ENCODE measurements at regions not wholly inside any gene's neighbourhood (a gene's known extent, or its start where the extent isn't known, plus 50 kb on each side); places are given as distances from the start of the nearest gene placed in this dataset.

DNA sequence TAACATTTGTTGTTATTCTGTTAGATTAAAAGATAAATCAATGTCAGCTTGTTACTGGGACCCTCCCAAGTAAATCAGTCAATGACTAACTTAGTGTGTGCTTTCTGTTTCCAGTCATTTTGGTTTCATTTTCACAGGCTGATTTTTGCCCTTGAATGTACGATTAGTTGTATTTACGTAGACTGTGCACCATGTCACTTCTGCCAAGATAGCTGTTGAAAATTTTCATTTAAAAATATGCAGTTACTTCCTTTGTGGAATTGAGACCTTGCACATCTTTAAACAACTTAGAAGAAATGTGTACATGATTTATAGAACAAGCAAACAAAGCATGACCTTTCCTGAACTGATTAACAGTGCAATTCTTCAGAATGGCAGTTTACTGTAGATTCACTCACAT is 944.8 kb upstream of the CITED2 start:
- no peaks in the 10 kb centered on the region for H3K36me3 Mint-ChIP-seq (ENCODE audit: unreplicated experiment)
- no peak overlapping the region for H3K4me3 Mint-ChIP-seq (ENCODE audit: unreplicated experiment)
- DNase-seq, result no peak
- H3K9me3 Mint-ChIP-seq (ENCODE audit: unreplicated experiment), result peaks cover 1% of the 10 kb centered on the region
- H3K27ac Mint-ChIP-seq (ENCODE audit: unreplicated experiment), result no peak overlapping the region
- TF ChIP-seq, protein P1, sequence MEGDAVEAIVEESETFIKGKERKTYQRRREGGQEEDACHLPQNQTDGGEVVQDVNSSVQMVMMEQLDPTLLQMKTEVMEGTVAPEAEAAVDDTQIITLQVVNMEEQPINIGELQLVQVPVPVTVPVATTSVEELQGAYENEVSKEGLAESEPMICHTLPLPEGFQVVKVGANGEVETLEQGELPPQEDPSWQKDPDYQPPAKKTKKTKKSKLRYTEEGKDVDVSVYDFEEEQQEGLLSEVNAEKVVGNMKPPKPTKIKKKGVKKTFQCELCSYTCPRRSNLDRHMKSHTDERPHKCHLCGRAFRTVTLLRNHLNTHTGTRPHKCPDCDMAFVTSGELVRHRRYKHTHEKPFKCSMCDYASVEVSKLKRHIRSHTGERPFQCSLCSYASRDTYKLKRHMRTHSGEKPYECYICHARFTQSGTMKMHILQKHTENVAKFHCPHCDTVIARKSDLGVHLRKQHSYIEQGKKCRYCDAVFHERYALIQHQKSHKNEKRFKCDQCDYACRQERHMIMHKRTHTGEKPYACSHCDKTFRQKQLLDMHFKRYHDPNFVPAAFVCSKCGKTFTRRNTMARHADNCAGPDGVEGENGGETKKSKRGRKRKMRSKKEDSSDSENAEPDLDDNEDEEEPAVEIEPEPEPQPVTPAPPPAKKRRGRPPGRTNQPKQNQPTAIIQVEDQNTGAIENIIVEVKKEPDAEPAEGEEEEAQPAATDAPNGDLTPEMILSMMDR (IDR thresholded peaks at IDR 0.05; ENCODE audit: partially characterized antibody, unreplicated experiment), result no peak
- H3K4me1 Mint-ChIP-seq (ENCODE audit: low read depth, unreplicated experiment), result no peaks in the 10 kb centered on the region
- H3K27me3 Mint-ChIP-seq (ENCODE audit: unreplicated experiment), result no peaks in the 10 kb centered on the region

DNA sequence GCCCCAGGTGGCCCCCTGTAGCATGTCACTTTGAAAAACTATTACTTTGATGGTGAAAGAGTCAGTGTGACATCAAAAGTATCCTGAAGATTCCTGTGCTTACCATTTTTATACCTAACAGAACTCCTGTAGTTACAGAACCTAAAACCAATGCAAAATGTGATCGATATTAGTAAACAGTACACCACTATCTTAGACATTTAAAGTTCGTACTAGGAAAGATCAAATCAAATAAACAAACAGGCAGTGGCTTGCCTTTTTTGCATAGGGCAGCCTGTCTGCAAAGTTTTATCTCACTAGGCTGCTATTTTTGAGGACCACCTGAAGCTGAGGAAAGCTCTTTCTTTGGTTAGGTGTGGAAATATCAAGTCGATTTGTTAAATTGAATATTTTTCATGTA is 944.0 kb upstream of the CITED2 start:
- H3K4me1 Mint-ChIP-seq (ENCODE audit: low read depth, unreplicated experiment), result no peaks in the 10 kb centered on the region
- TF ChIP-seq, protein P1 (IDR thresholded peaks at IDR 0.05; ENCODE audit: partially characterized antibody, unreplicated experiment), result no peak
- H3K27me3 Mint-ChIP-seq (ENCODE audit: unreplicated experiment), result no peaks in the 10 kb centered on the region
- no peak overlapping the region for H3K27ac Mint-ChIP-seq (ENCODE audit: unreplicated experiment)
- H3K4me3 Mint-ChIP-seq (ENCODE audit: unreplicated experiment), result no peak overlapping the region
- no peak for DNase-seq
- H3K9me3 Mint-ChIP-seq (ENCODE audit: unreplicated experiment), result peaks cover 1% of the 10 kb centered on the region
- H3K36me3 Mint-ChIP-seq (ENCODE audit: unreplicated experiment), result no peaks in the 10 kb centered on the region

DNA sequence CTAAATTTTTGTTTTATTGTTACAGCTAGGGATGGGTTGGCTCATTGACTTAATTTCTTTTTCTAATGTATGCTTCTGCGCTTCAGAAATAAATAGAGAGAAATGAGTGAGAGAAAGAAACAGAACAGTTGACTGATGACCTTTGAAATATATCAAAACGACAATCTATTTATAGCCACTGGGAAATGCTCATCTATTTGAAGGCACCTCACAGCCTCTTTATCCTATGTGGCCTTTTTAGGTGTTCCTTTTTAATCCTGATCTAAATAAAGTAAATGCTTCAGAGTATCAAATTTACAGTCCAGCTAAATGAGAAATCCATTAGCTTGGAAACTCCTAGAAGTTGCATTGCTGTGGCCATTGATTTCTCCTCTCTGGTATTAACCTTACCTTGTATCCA is 943.5 kb upstream of the CITED2 start:
- no peak overlapping the region for H3K4me3 Mint-ChIP-seq (ENCODE audit: unreplicated experiment)
- H3K4me1 Mint-ChIP-seq (ENCODE audit: low read depth, unreplicated experiment), result no peaks in the 10 kb centered on the region
- TF ChIP-seq, protein P1 (IDR thresholded peaks at IDR 0.05; ENCODE audit: partially characterized antibody, unreplicated experiment), result no peak
- no peak overlapping the region for H3K27ac Mint-ChIP-seq (ENCODE audit: unreplicated experiment)
- H3K36me3 Mint-ChIP-seq (ENCODE audit: unreplicated experiment), result no peaks in the 10 kb centered on the region
- DNase-seq, result no peak
- H3K27me3 Mint-ChIP-seq (ENCODE audit: unreplicated experiment), result no peaks in the 10 kb centered on the region
- peaks cover 1% of the 10 kb centered on the region for H3K9me3 Mint-ChIP-seq (ENCODE audit: unreplicated experiment)

DNA sequence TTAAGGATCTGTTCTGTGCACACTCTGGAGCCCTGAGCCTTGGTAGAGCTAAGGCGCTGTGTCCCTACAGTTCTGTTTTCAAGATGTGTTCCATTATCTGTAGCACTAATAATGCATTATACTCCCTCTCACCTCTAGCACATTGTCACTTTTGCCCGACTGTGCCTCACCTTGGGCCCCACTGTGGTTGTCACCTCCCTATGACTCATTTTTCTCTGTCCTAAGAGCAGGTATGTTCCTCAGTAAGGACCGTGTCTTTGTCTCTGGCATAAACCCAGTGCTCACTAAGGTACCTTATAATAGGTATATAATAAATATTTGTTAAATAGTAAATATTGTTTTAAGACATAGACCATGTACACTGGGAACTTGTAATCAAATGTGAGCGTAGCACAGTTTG is 942.5 kb upstream of the CITED2 start:
- DNase-seq, result no peak
- Mint-ChIP-seq H3K27me3 (ENCODE audit: unreplicated experiment) (peaks cover under 1% of the 10 kb centered on the region), H3K27ac (ENCODE audit: unreplicated experiment) (no peak overlapping the region), H3K4me1 (ENCODE audit: low read depth, unreplicated experiment) (no peaks in the 10 kb centered on the region), H3K4me3 (ENCODE audit: unreplicated experiment) (no peak overlapping the region), H3K36me3 (ENCODE audit: unreplicated experiment) (no peaks in the 10 kb centered on the region), H3K9me3 (ENCODE audit: unreplicated experiment) (peaks cover 1% of the 10 kb centered on the region)
- TF ChIP-seq, protein P1 (IDR thresholded peaks at IDR 0.05; ENCODE audit: partially characterized antibody, unreplicated experiment), result no peak

DNA sequence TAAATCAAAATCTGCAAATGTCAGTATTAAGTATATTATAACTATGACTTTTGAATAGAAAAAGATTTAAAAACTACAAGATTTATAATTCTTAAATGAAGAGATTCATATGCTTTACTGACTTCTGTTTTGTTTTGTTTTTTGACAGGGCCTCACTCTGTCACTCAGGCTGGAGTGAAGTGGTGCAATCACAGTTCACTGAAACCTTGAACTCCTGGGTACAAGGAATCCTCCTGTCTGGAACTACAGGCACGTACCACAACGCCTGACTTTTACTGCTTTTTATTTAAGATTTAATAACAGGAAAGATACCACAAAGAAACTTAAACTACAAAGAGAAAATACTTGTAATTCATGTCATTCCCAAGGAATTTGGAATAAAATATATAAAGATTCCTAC is 940.2 kb upstream of the CITED2 start:
- H3K9me3 Mint-ChIP-seq (ENCODE audit: unreplicated experiment), result no peaks in the 10 kb centered on the region
- no peak for DNase-seq
- no peaks in the 10 kb centered on the region for H3K4me1 Mint-ChIP-seq (ENCODE audit: low read depth, unreplicated experiment)
- TF ChIP-seq, protein P1 (IDR thresholded peaks at IDR 0.05; ENCODE audit: partially characterized antibody, unreplicated experiment), result no peak
- no peak overlapping the region for H3K27ac Mint-ChIP-seq (ENCODE audit: unreplicated experiment)
- H3K4me3 Mint-ChIP-seq (ENCODE audit: unreplicated experiment), result no peak overlapping the region
- H3K27me3 Mint-ChIP-seq (ENCODE audit: unreplicated experiment), result peaks cover 2% of the 10 kb centered on the region
- H3K36me3 Mint-ChIP-seq (ENCODE audit: unreplicated experiment), result no peaks in the 10 kb centered on the region

Data from glutamatergic neuron (in vitro differentiated cells).